ENCODE measurements at regions not wholly inside any gene's neighbourhood (a gene's known extent, or its start where the extent isn't known, plus 50 kb on each side); places are given as distances from the start of the nearest gene placed in this dataset.

- H3K27me3 Mint-ChIP-seq = peaks cover 9% of the 10 kb centered on the region
Observed at GRCh38 chr5:6845856-6846255, 132.6 kb downstream of the TENT4A start.

DNA sequence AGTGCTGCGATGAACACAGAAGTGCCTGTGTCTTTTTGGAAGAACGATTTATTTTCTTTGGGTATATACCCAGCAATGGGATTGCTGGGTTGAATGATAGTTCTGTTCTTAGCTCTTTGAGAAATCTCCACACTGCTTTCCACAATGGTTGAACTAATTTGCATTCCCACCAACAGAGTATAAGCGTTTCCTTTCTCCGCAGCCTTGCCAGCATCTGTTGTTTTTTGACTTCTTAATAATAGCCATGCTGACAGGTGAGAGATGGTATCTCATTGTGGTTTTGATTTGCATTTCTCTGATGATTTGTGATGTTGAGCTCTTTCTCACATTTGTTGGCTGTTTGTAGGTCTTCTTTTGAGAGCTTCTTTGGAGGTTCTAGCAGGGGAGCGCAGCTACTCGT, 134.6 kb downstream of the TENT4A start:
- Mint-ChIP-seq H3K4me1 (ENCODE audit: low read depth) (peaks cover 11% of the 10 kb centered on the region), H3K27ac (no peak overlapping the region), H3K4me3 (no peak overlapping the region), H3K36me3 (ENCODE audit: low read depth) (no peaks in the 10 kb centered on the region), H3K9me3 (no peaks in the 10 kb centered on the region), H3K27me3 (no peaks in the 10 kb centered on the region)
- DNase-seq = no peak

More at GRCh38 chr5:6845856-6846255, 132.6 kb downstream of the TENT4A start:
- peaks cover 11% of the 10 kb centered on the region for H3K4me1 Mint-ChIP-seq (ENCODE audit: low read depth)
- H3K4me3 Mint-ChIP-seq = no peak overlapping the region
- no peaks in the 10 kb centered on the region for H3K36me3 Mint-ChIP-seq (ENCODE audit: low read depth)
- no peak overlapping the region for H3K27ac Mint-ChIP-seq
- H3K9me3 Mint-ChIP-seq = no peaks in the 10 kb centered on the region
- DNase-seq = no peak

DNA sequence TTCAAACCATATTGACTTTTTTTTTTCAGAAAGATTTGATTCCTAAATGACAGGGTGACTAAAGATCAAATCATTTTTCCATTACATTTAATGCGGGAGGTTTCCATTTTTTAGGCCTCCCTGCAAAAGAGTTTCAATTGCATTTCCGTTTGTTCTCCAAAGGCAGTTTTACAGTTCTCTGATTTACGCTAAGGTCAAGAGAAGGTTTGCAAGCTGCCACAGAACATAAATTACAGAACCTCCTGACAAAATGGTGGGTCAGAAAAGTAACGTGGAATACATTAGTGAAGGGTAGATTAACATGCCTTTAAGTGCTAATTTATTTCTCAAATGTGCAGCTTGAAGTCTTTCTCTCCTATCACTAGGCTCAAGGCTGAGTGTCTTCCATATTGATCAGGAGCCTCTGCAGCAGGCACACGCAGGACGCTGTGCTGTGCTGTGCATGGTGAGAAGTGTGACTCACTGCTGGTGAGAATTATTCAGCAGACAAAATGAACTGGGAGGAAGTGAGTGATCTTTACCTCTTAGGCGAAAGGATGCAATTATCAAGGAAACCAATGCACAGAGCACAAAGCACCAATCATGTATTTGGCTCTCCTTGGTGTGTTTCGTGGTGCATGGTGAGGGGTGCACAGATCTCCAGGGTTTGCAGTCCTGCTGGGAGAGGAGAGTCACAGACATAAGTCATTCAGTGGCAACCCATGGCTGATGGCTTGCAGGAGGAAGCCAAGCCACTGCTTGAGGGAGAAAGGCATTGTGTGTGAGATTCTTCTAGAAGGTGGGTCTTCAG, 136.3 kb downstream of the TENT4A start:
- no peaks in the 10 kb centered on the region for H3K36me3 Mint-ChIP-seq (ENCODE audit: low read depth)
- H3K4me3 Mint-ChIP-seq = no peak overlapping the region
- no peak overlapping the region for H3K27ac Mint-ChIP-seq
- DNase-seq = no peak
- peaks cover 11% of the 10 kb centered on the region for H3K4me1 Mint-ChIP-seq (ENCODE audit: low read depth)
- no peaks in the 10 kb centered on the region for H3K27me3 Mint-ChIP-seq
- peaks cover 8% of the 10 kb centered on the region for H3K9me3 Mint-ChIP-seq

- no peak overlapping the region for H3K4me3 Mint-ChIP-seq
- H3K9me3 Mint-ChIP-seq = peaks cover 8% of the 10 kb centered on the region
- H3K27me3 Mint-ChIP-seq = no peaks in the 10 kb centered on the region
- DNase-seq = no peak
- H3K4me1 Mint-ChIP-seq (ENCODE audit: low read depth) = peaks cover 11% of the 10 kb centered on the region
- H3K27ac Mint-ChIP-seq = no peak overlapping the region
- H3K36me3 Mint-ChIP-seq (ENCODE audit: low read depth) = no peaks in the 10 kb centered on the region
Observed at GRCh38 chr5:6850106-6850432, 136.8 kb downstream of the TENT4A start.

DNA sequence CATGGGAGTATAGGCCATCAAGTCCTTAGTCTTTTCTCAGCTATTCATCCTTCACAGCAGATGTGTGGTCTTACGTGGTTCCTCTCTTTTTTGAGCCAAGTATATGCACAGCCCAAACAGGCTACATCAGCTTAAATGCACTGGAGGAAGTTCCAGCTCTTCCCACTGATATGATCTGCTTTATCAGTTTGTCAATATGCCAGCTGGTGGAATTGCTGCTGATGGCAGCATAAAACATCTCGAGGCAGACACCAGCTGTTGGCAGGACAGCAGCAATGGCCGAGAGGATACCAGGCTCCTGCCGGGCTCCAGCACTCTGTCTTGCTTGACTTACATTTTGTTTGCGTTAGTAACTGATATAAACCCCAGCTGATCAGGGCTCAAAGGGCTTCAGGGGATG, 143.4 kb downstream of the TENT4A start:
- peaks cover 3% of the 10 kb centered on the region for H3K27me3 Mint-ChIP-seq
- DNase-seq = no peak
- H3K9me3 Mint-ChIP-seq = peaks cover 8% of the 10 kb centered on the region
- H3K4me1 Mint-ChIP-seq (ENCODE audit: low read depth) = no peaks in the 10 kb centered on the region
- no peaks in the 10 kb centered on the region for H3K36me3 Mint-ChIP-seq (ENCODE audit: low read depth)
- H3K27ac Mint-ChIP-seq = no peak overlapping the region
- no peak overlapping the region for H3K4me3 Mint-ChIP-seq

GRCh38 chr5:6858419-6858818, 145.2 kb downstream of the TENT4A start:
- DNase-seq = no peak
- Mint-ChIP-seq H3K9me3 (peaks cover 14% of the 10 kb centered on the region), H3K4me1 (ENCODE audit: low read depth) (no peaks in the 10 kb centered on the region), H3K27ac (no peak overlapping the region), H3K36me3 (ENCODE audit: low read depth) (no peaks in the 10 kb centered on the region), H3K27me3 (peaks cover 3% of the 10 kb centered on the region), H3K4me3 (no peak overlapping the region)

- no peak for DNase-seq
- H3K27me3 Mint-ChIP-seq = peaks cover 3% of the 10 kb centered on the region
- no peaks in the 10 kb centered on the region for H3K36me3 Mint-ChIP-seq (ENCODE audit: low read depth)
- no peak overlapping the region for H3K27ac Mint-ChIP-seq
- H3K4me3 Mint-ChIP-seq = no peak overlapping the region
- no peaks in the 10 kb centered on the region for H3K4me1 Mint-ChIP-seq (ENCODE audit: low read depth)
- H3K9me3 Mint-ChIP-seq = peaks cover 9% of the 10 kb centered on the region
Observed at GRCh38 chr5:6859023-6859422, 145.8 kb downstream of the TENT4A start.

DNA sequence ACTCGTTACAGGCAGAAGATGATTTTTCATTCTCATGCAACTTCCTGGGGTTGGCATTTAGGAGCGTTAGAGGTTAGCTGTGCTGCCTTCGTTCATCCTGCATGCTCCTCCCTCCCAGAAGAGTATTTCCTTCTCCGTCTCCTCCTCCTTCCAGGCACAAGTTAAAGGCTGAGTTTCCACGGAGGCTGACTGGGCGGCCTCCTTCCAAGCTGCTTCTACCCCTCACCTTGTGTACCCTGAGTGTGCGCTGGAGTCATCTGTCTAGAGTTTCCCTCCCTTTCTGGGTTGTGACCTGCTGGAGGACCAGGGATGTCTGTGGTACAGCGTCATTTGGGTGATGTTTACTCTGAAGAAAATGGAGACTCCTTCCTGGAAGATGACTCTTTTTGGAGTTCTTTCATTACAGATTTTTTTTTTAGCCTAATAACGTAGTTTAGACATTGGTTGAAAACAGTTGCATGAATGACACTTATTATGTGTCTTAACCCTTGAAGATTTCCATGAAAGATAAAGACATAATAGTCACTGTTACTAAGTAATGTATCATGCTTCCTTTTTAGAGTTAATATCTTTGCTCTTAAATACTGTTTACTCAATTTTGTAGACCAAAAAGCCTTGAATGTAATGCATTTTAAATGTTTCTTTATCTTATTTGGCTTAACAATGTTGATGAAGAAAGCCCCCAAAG, 146.9 kb downstream of the TENT4A start:
- no peaks in the 10 kb centered on the region for H3K36me3 Mint-ChIP-seq (ENCODE audit: low read depth)
- H3K27ac Mint-ChIP-seq = no peak overlapping the region
- no peak overlapping the region for H3K4me3 Mint-ChIP-seq
- peaks cover 3% of the 10 kb centered on the region for H3K27me3 Mint-ChIP-seq
- no peak for DNase-seq
- H3K9me3 Mint-ChIP-seq = peaks cover 8% of the 10 kb centered on the region
- H3K4me1 Mint-ChIP-seq (ENCODE audit: low read depth) = no peaks in the 10 kb centered on the region

- no peak overlapping the region for H3K27ac Mint-ChIP-seq
- no peaks in the 10 kb centered on the region for H3K36me3 Mint-ChIP-seq (ENCODE audit: low read depth)
Observed at GRCh38 chr5:6861036-6861435, 147.8 kb downstream of the TENT4A start.

GRCh38 chr5:6861667-6862066, 148.4 kb downstream of the TENT4A start:
- no peaks in the 10 kb centered on the region for H3K4me1 Mint-ChIP-seq (ENCODE audit: low read depth)
- no peak overlapping the region for H3K27ac Mint-ChIP-seq
- DNase-seq = no peak
- H3K36me3 Mint-ChIP-seq (ENCODE audit: low read depth) = no peaks in the 10 kb centered on the region
- peaks cover 8% of the 10 kb centered on the region for H3K9me3 Mint-ChIP-seq
- H3K4me3 Mint-ChIP-seq = no peak overlapping the region
- H3K27me3 Mint-ChIP-seq = peaks cover 3% of the 10 kb centered on the region

More at GRCh38 chr5:6861036-6861435, 147.8 kb downstream of the TENT4A start:
- H3K4me1 Mint-ChIP-seq (ENCODE audit: low read depth) = no peaks in the 10 kb centered on the region
- peaks cover 3% of the 10 kb centered on the region for H3K27me3 Mint-ChIP-seq
- no peak for DNase-seq
- H3K4me3 Mint-ChIP-seq = no peak overlapping the region
- H3K9me3 Mint-ChIP-seq = peaks cover 8% of the 10 kb centered on the region

GRCh38 chr5:6862306-6862705, 149.1 kb downstream of the TENT4A start:
- Mint-ChIP-seq H3K4me3 (no peak overlapping the region), H3K27ac (no peak overlapping the region), H3K4me1 (ENCODE audit: low read depth) (no peaks in the 10 kb centered on the region), H3K9me3 (peaks cover 8% of the 10 kb centered on the region), H3K27me3 (peaks cover 3% of the 10 kb centered on the region), H3K36me3 (ENCODE audit: low read depth) (no peaks in the 10 kb centered on the region)
- DNase-seq = no peak

GRCh38 chr5:6867712-6868111, 154.5 kb downstream of the TENT4A start:
- Mint-ChIP-seq H3K9me3 (peaks cover 3% of the 10 kb centered on the region), H3K4me3 (no peak overlapping the region), H3K27me3 (no peaks in the 10 kb centered on the region), H3K4me1 (ENCODE audit: low read depth) (no peaks in the 10 kb centered on the region), H3K27ac (no peak overlapping the region), H3K36me3 (ENCODE audit: low read depth) (no peaks in the 10 kb centered on the region)
- DNase-seq = no peak

GRCh38 chr5:6868171-6868570, 154.9 kb downstream of the TENT4A start:
- no peaks in the 10 kb centered on the region for H3K4me1 Mint-ChIP-seq (ENCODE audit: low read depth)
- no peaks in the 10 kb centered on the region for H3K9me3 Mint-ChIP-seq
- no peak overlapping the region for H3K27ac Mint-ChIP-seq
- no peaks in the 10 kb centered on the region for H3K36me3 Mint-ChIP-seq (ENCODE audit: low read depth)
- H3K4me3 Mint-ChIP-seq = no peak overlapping the region
- DNase-seq = no peak
- H3K27me3 Mint-ChIP-seq = no peaks in the 10 kb centered on the region

- H3K9me3 Mint-ChIP-seq = no peaks in the 10 kb centered on the region
- no peaks in the 10 kb centered on the region for H3K4me1 Mint-ChIP-seq (ENCODE audit: low read depth)
- H3K27me3 Mint-ChIP-seq = no peaks in the 10 kb centered on the region
Observed at GRCh38 chr5:6868575-6869215, 155.5 kb downstream of the TENT4A start.

DNA sequence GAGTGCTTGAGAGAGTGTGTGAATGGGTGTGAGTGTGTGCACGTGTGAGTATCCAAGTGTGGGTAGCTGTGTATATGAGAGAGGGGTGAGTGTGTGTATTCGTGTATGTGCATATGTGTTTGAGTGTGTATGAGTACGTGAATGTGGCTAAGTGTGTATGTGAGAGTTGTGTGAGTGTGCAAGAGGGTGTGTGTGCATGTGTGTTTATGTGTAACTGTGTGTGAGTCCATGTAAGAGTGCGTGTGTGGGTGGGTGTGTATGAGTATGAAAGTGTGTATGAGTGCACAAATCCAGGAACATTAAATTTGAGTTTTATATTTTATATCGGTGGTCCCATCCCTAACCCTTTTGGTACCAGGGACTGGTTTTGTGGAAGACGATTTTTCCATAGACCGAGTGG, 156.4 kb downstream of the TENT4A start:
- no peak overlapping the region for H3K4me3 Mint-ChIP-seq
- H3K9me3 Mint-ChIP-seq = no peaks in the 10 kb centered on the region
- H3K4me1 Mint-ChIP-seq (ENCODE audit: low read depth) = no peaks in the 10 kb centered on the region
- DNase-seq = no peak
- no peaks in the 10 kb centered on the region for H3K36me3 Mint-ChIP-seq (ENCODE audit: low read depth)
- H3K27me3 Mint-ChIP-seq = no peaks in the 10 kb centered on the region
- H3K27ac Mint-ChIP-seq = no peak overlapping the region

More at GRCh38 chr5:6868575-6869215, 155.5 kb downstream of the TENT4A start:
- no peak for DNase-seq
- Mint-ChIP-seq H3K27ac (no peak overlapping the region), H3K4me3 (no peak overlapping the region), H3K36me3 (ENCODE audit: low read depth) (no peaks in the 10 kb centered on the region)

All from activated T-cell treated with anti-CD3 and anti-CD28 coated beads, Interleukin-2, amount 50 U/mL, for 24 hours (primary cell).